HG03280 (cell line): ENCODE measurements at regions not wholly inside any gene's neighbourhood (a gene's known extent, or its start where the extent isn't known, plus 50 kb on each side); places are given as distances from the start of the nearest gene placed in this dataset.

Experiments
- ATAC-seq: cut with Tn5 transposase; IDR thresholded peaks from one replicate; pipeline ENCODE4 v1.9.1; 2021; ENCODE audit warnings: mild to moderate bottlenecking, moderate library complexity; ENCODE audit not compliant: unreplicated experiment

DNA sequence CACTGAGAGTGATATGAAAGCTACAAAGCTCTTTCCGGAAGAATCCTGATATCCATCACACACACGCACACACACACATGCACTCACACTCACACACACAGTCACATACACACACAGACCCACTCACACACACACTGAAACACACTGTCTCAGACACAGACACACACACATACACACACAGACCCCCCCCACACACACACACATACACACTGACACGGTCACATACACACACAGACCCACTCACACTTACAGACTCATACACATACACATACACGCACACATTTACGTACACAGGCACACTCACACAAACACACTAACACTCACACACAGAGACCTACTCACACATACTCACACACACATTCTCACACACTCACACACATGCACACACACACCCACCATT is 58.6 kb downstream of the LIG4 start:
- no peak for ATAC-seq

DNA sequence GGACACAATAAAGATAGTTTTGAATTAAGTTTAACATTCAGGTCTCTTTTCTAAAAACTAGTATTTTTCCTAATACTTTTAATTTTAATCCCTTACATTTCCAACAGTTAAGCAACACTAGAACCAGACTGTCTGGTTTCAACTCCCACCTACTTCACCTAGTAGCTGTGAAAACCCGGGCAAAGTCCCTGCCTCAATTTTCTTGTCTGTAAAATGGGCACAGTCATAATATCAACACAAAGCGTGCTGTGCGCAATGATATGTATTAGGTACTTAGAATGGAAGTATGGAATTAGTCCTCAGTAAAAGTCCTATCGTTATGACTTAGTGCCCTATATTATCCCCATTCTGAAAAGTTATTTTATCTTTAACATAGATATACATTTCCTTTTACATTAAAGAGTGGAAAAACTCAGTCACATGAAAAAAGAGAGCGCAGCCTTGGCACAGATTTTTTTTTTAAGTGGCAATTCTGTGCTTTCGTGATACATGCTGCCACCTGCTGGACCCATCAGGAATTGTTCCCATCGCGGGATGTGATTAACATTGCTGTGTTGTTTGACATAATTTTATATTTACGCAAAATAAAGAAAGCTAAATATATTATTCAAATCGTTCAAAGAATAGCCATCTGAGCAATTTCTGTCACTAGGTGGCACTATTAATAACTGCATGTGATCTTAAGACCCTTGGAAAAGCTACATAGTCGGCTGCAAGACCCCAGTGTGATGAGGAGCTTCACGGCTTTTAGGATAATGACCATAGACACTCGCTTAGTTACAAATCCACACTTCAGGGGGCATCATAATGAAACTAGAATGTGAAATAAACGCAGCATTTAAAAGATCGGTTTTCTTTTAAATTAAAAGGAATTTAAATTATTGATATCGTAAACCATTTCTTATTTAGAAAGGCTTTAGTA is 59.9 kb downstream of the LIG4 start:
- peak; percentile 46 for ATAC-seq

DNA sequence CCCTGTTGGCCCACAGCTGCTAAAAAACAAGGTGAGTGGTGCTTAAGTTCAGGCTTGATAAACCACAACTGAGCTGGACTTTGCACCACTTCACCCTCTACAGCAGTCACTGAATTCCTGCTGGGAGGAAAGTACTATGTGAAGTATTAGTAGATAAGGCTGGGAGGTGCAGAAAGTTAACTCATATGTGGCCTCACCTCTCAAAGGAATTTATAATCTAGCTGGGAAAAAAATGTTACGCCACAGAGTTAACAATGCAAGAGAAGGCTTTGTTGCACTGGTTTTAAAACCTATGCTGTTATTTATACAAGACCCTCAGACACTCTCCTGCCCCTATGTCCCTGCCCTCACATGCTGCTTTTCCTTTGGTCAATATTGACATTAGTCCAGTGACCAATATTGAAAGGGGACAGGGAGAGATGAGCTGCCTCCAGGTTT is 60.9 kb downstream of the LIG4 start:
- ATAC-seq = no peak

DNA sequence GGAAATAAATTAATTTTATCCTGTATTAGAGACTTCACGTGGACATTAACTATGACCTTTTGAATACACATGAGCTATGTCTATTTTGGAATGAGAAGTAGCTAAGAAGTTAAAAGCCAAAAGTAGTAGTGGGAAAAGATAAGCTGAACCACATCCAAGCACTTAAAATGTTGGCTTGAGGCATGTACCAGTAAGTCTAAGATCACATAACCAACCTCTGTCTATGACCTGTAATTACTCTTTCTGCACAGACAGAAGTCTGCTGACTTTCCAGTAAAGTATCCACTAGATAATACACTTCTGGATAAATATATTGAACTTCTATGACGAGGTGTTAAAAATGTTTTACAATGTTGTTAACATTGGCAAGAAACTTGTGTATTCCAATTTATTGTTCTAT is 68.7 kb downstream of the LIG4 start:
- ATAC-seq = no peak

DNA sequence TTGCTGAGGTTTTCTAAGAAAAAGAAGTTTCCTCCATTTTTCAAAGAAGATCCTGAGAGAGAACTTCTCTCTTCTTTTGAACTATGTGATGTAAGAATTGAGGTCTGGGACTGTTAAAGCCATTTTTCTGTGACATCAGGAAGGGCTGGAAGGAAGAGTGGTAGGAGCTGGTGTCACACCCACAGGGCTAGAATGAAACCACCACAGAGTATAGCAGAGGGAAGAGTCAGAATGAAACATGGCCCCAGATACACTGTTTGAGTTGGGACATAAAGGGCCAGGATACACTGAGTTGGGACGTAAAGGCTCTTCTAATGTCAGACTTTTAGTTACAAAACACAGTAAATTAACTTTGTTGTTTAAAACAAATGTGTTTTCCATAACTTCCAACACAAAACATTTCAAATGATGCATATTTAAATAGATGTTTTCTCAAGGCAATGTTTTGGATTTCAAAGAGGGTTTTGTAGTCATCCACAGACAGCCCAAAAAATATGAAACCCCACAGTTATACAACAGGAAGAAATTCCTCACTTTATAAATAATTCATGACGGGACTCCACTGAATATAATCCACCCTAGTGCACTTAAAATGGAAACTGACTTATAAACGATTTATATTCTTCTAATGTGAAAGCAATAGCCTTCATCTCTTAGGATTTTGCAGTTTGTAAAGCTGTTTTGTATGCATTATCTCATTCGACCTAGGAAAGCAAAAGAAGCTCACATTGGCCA is 72.5 kb downstream of the LIG4 start:
- ATAC-seq = no peak

DNA sequence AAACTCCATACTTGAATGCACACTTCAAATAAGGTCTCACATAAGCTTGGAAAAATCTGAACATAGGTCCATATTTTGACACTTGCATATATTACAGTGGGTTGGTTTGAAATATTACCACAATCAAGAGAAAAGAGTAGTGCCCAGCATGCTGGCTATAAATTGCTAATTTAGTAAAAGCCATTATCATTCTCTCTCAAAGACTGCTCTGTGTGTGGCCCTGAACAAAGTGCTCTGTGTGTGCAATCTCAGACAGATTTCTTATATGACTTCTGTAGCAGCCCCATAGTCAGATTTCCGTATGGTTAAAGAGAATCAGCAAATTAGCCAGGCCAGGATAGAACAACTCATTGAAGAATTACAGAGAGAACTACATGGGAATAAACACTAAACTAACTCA is 78.2 kb downstream of the LIG4 start:
- no peak for ATAC-seq

DNA sequence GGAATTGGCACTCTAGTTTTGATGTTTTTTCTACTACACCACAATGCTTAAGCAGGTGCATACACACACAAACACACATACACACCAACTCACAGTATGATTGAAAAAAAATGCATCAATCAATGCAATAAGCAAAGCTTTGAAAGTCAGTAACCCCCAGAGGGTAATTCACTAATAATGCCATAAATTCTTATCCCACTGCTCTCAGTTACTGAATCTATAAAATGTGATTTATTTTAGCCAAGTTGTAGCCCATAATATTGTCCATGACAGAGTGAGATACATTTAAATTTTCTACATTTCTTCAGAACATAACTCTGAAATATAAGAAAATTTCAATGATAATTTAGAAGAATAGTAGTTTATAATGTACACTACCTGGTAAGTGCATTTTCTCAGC is 87.9 kb downstream of the LIG4 start:
- no peak for ATAC-seq

DNA sequence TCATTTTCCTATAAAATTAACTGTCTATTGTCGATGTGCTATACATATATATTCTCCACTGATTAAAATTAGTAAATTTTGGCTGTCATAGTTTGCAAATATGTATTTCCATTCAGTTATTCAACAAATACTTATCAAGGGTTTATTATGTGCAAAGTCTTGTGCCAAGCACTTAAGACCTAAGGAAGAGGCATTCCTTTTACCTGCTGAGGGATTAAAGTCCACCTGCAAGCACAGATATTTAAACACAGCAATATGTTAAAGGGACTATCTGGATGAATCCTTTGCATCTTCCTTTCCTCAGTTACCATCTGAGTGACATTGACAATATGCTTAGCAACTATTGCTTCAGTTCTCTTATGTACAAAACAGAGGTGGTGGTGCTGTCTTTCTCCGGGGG is 89.3 kb downstream of the LIG4 start:
- ATAC-seq = no peak

DNA sequence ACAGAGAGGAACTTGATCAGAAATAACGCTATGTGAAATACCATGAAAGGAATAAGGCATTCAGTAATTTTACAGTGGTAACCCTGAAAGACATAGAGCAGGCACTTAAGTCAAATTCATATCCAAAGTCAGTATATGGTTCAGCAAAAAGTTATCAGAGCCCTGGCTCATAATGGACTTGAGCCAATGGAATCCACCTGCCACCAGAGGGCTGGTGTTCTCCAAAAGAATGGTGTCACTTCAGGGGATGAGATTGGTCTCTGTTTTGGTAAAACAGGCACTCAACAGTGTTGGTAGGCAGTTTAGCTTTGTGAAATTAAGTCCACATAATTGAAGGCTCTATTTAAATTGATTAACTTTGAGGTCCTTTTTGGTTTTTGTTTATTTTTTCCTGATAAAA is 93.9 kb downstream of the LIG4 start:
- no peak for ATAC-seq

DNA sequence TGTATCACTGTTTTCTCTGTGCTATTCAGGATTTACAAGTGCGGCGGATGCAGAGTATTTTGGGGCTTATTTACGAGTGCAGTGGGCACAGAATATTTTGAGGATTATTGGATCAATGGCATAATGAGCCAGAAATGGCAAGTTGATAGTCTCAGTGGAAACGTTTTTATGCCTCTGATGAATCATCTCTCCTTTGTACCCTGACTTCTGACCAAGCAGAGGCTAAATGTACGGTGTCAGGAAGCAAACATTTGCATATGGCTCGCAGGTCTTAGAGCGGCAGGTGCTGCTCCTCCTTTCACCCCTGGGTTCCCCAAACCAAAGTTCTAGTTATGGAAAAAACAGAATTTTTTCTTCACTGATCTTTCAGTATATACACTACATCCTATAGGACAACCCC is 94.5 kb downstream of the LIG4 start:
- no peak for ATAC-seq

DNA sequence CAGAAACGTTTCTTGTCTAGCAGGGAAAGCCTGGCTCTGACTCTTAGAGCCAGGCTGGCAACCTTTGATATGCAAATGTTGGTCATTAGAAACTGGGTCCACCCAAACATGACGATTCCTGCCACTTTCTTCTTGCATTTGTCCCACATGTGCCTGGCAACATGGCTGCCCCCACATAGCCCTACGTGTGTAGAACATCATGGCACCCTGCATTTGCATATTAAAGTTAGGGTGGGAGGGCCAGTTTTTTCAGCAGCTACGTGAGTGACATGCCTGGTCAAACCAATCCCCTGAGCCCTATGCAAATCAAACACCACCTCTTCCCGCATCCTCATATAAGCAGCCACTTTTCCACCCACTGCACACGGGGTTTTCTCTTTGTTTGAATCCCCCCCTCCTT is 95.0 kb downstream of the LIG4 start:
- ATAC-seq = no peak

DNA sequence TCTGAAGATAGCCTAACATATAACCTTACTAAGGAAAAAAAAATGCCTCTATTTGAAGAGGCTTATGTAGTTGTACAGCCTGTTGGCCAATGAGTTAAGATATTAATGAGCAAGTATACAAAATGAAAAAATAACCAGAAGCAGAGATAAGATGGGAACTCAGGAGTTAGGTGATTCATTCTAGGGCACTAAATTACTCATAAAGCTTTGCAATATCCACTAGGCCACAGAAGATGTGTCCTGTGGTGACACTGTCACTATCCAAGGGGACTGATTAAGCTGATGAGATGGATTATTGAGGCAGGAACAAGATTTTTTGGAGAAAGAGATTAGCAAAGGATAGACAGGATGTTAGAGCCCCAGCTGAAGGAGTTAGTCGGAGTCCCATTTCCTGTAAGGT is 99.6 kb downstream of the LIG4 start:
- no peak for ATAC-seq

DNA sequence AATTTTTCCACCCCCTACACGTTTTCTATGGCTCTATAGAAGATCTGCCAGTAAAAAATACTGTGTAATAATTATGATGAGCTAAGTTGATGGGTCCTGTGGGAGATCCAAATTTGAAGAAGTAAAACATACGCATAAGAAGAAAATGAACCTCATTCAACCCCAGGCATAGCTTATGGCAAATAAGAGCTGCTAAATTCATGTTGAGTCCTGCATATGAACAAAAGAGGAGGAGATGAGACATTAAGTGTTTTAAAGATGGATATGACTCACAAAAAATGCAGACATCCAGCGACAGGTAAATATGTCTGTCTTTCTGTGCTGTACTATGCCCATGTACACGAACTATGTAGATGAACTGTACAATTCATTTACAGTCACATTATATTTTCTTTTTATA is 101.9 kb downstream of the LIG4 start:
- no peak for ATAC-seq

DNA sequence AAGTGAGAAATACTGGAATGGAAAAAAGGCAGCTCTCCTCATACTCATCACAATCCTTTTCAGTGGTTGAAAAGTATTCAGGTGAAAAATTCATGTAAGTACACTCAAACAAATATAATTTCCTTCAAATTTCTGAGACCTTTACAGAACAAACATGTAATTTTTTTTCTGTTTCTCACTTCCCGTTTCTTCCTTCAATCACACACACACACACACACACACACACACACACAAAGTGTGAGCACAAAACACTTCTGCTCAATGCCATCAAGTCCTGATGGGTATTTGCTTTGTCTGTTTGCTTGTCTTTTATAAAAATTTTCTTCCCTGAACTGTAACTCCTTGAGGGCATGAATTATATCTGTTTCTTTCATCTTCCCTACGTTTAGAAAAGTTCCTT is 110.6 kb downstream of the LIG4 start:
- no peak for ATAC-seq

DNA sequence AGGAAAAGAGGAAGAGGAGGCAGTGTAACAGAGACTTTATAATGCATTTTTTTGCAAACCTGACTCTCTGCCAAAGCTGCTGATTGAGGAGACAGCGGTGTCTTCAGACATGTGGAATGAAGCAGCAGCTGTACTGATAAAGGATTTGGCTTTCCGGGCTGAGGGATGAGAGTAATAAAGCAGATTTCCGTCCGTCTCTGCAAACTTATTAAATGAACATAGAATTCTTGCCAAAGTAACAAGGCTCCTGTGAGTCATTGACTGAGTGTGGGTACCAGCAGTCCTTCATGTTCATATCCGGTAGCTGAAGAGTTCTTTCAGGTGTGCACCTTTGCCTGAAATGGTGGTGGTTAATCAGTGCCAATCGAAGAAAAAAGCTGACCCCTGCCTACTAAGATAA is 112.6 kb downstream of the LIG4 start:
- no peak for ATAC-seq

DNA sequence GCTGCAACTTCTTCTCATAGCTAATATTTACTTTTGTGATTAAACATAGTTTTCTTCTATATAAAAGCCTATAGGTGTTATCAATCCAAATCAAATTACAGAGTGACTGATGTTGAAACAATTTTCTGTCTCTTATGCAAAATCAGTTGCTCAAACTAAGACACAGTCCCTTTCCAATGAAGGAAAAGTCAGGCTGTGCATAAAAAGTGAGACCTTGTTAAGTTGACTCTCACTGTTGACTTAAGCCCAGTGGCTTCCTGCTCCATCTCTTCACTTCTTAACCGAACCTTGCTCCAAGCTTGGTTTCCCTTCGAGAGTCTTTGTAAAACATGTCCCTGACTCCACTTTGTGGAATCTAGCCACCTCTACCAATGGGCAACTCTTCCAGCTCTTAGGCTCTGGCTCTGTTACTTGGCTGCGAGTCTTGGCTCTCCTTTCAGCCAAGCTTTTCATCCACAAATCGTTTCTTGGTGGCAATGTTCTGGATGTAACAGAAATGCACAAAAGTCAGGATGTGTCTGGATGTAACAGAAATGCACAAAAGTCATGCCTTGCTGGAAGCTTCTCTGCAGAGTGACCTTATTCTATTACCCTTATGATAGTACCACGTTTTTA is 118.9 kb downstream of the LIG4 start:
- ATAC-seq = no peak

DNA sequence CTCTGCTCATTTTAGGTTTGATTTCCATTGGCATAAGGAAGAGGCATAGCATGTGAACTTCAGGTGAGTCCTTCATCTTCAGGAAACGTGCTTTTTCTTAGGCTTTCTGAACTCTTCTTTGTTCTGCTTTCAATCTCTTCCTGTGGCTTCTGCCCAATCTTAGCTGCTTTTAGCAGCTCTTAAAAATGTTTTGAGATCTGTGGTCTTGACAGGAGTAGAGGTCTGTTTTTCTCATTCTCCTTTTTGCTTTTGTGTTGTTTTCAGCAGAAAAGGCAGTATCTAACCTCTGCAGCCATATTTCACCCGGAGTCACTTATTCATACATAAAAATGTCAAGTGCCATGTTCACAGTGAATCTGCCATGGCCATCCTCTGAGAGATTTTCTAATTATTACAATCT is 120.3 kb downstream of the LIG4 start:
- ATAC-seq = no peak

DNA sequence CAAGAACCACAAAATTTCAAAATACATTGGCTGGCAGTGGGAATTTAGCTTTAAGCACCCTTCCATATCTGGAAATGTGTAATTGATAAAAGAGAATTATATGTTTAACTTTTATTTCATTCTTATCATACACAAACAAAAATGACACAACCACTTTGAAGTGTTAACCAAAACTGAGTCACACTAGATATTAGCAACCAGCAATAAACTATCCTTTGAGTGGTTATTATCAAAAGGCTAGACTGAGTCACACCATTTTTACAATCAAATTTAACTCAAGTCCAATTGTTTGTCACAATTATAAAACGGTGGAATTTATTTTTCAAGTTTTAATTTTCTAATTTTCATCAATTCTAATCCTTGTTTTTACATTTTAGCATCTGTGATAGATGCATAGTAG is 121.7 kb downstream of the LIG4 start:
- no peak for ATAC-seq

DNA sequence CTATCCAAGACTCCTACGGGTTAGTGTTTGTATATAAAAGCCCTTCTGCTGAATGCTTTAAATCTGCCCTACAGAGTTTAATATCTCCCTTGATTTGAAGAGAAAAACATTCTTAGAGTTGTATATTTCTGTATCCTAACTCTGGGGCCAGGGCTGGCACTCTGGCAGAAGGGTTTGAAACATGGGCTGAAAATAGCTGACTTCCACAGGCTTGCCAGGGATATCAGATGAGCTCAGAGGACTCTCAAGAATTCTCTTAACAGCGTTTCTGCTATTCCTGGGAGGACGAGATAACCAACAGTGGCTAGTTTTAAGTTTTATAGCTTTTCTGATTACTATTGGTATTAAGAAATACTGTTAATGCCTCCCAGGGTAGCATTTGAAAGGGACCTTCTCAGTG is 127.5 kb downstream of the LIG4 start:
- no peak for ATAC-seq

DNA sequence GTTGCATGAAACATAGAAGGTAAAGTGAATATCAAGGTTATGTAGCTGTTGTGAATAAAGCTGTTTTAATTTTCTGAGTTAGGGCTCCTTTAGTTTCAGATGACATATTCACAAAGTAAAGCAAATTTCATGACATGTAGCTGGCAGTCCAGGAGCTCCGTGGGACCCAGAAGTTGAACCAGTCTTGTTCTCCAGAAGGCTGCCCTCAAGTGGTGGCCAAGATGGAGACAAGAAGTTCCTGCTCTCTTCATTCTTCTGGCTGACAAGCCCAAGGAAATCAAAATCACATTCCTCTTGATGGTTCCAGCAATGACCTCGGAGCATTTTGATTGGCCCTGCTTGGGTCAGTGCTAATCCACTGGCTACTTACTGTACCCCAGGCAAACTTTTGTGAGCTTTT is 128.7 kb downstream of the LIG4 start:
- no peak for ATAC-seq

DNA sequence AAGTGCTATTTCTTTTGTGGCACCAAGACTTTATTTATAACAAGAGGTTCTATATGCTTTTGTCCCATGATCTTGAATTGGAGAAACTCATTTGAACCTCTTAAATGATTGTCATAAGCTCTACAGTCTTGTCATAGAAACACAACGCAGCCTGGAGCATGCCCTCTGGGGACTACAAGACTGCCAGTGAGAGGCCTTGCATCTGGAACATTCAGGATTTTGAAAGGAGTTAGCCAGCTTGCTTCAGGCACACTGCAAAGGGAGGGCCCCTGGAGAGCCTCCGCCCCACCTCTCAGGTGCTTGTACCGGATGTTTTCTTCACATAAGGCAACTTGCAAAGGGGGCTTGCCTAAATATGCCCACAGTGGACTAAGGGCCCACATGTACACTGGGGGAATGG is 130.5 kb downstream of the LIG4 start:
- no peak for ATAC-seq

DNA sequence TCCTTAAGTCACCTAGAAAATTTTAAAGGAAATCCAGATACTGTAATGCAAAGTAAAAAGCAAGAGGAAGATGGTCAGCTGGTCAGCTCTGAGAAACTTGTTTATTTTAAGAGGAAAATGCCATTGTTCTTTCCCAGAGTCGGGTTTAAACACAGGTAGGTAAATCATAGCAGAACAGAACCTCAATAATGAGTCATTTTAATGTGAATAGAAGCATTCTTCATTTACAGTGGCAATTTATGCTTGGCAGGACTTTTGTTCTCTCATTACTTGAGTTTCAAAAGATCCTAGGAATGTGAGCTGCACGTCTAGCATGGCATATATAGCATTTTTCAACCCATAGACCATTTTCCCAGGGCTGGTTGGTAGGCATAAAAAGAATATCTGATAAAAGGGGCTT is 132.3 kb downstream of the LIG4 start:
- ATAC-seq = no peak
